Ishikawa (cell line): ENCODE measurements at regions not wholly inside any gene's neighbourhood (a gene's known extent, or its start where the extent isn't known, plus 50 kb on each side); places are given as distances from the start of the nearest gene placed in this dataset.

Experiments used
- CEBPB ChIP-seq: IDR thresholded peaks from 2 replicates; pipeline ENCODE4 v1.6.1; 2012
- CREB1 ChIP-seq: IDR thresholded peaks from 2 replicates; pipeline ENCODE4 v1.6.1; 2012; ENCODE audit warnings: low read depth
- EGR1 ChIP-seq: IDR thresholded peaks from 2 replicates; pipeline ENCODE4 v1.6.1; 2012
- EP300 ChIP-seq: IDR thresholded peaks from 2 replicates; pipeline ENCODE4 v1.6.1; 2012; ENCODE audit warnings: borderline replicate concordance
- FOXM1 ChIP-seq: IDR thresholded peaks from 2 replicates; pipeline ENCODE4 v1.6.1; 2012; ENCODE audit warnings: low read depth, borderline replicate concordance
- NFIC ChIP-seq: IDR thresholded peaks from 2 replicates; pipeline ENCODE4 v1.6.1; 2012
- RAD21 ChIP-seq: IDR thresholded peaks from 2 replicates; pipeline ENCODE4 v1.6.1; 2012; ENCODE audit warnings: low read depth
- TAF1 ChIP-seq: IDR thresholded peaks from 2 replicates; pipeline ENCODE4 v1.6.1; 2012; ENCODE audit warnings: low read depth, mild to moderate bottlenecking
- TCF12 ChIP-seq: IDR thresholded peaks from 2 replicates; pipeline ENCODE4 v1.6.1; 2012; ENCODE audit warnings: low read depth
- TEAD4 ChIP-seq: IDR thresholded peaks from 2 replicates; pipeline ENCODE4 v1.6.1; 2012
- YY1 ChIP-seq: IDR thresholded peaks from 2 replicates; pipeline ENCODE4 v1.6.1; 2012; ENCODE audit warnings: low read depth
- ZBTB7A ChIP-seq: IDR thresholded peaks from 2 replicates; pipeline ENCODE4 v1.6.1; 2012; ENCODE audit warnings: low read depth
- TF ChIP-seq, protein P1 (sequence below): IDR thresholded peaks from 2 replicates; pipeline ENCODE4 v1.6.1; 2012
- TF ChIP-seq, protein P2 (sequence below): IDR thresholded peaks from 2 replicates; pipeline ENCODE4 v1.6.1; 2012
- TF ChIP-seq, protein P3 (sequence below): IDR thresholded peaks from 2 replicates; pipeline ENCODE4 v1.6.1; 2012; ENCODE audit warnings: low read depth, mild to moderate bottlenecking

GRCh38 chr16:79717333-79718137 is 117.0 kb upstream of the MAF start:
- no peak for TF ChIP-seq TEAD4
- no peak for TF ChIP-seq ZBTB7A
- no peak for TF ChIP-seq FOXM1
- no peak for TF ChIP-seq EP300
- TF ChIP-seq, protein P1, sequence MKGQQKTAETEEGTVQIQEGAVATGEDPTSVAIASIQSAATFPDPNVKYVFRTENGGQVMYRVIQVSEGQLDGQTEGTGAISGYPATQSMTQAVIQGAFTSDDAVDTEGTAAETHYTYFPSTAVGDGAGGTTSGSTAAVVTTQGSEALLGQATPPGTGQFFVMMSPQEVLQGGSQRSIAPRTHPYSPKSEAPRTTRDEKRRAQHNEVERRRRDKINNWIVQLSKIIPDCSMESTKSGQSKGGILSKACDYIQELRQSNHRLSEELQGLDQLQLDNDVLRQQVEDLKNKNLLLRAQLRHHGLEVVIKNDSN = no peak
- TF ChIP-seq, protein P2, sequence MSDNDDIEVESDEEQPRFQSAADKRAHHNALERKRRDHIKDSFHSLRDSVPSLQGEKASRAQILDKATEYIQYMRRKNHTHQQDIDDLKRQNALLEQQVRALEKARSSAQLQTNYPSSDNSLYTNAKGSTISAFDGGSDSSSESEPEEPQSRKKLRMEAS = no peak
- no peak for TF ChIP-seq CEBPB
- no peak for TF ChIP-seq YY1
- TF ChIP-seq CREB1 = no peak
- TF ChIP-seq NFIC = no peak
- TF ChIP-seq, protein P3, sequence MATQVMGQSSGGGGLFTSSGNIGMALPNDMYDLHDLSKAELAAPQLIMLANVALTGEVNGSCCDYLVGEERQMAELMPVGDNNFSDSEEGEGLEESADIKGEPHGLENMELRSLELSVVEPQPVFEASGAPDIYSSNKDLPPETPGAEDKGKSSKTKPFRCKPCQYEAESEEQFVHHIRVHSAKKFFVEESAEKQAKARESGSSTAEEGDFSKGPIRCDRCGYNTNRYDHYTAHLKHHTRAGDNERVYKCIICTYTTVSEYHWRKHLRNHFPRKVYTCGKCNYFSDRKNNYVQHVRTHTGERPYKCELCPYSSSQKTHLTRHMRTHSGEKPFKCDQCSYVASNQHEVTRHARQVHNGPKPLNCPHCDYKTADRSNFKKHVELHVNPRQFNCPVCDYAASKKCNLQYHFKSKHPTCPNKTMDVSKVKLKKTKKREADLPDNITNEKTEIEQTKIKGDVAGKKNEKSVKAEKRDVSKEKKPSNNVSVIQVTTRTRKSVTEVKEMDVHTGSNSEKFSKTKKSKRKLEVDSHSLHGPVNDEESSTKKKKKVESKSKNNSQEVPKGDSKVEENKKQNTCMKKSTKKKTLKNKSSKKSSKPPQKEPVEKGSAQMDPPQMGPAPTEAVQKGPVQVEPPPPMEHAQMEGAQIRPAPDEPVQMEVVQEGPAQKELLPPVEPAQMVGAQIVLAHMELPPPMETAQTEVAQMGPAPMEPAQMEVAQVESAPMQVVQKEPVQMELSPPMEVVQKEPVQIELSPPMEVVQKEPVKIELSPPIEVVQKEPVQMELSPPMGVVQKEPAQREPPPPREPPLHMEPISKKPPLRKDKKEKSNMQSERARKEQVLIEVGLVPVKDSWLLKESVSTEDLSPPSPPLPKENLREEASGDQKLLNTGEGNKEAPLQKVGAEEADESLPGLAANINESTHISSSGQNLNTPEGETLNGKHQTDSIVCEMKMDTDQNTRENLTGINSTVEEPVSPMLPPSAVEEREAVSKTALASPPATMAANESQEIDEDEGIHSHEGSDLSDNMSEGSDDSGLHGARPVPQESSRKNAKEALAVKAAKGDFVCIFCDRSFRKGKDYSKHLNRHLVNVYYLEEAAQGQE = no peak
- no peak for TF ChIP-seq EGR1
- TF ChIP-seq TAF1 = no peak
- TF ChIP-seq RAD21 = no peak

DNA sequence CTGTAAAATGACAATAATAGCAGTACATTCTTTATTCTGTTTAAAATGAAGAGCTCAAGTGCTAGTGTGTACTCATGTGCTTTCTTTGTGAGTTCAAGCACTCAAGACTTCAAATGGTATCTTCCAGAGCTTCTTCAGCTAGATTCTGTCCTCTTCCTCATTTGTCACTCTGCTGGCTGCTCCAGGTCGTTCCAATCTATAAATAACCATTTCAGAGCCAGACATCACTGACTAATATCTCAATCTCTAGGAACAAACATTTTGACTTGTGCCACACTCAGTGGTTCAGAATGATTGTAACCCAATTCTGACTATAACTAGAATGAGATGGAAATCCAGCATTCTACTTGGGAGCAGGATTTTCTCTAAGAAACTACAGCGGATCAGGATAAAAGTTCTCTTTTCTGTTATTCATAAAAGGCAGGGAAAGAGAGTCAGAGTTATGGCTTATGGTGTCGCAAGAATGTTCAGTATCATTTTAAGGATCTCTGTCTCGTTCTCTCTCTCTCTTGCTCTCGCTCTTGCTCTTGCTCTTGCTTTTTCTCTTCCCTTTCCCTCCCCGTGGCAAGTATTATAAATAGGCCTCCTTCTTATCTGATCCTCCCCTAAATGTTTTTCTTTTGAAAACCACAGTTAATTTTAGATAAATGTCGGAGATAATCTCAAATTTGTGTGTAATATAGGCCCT is 116.3 kb upstream of the MAF start:
- no peak for TF ChIP-seq TCF12
- no peak for TF ChIP-seq FOXM1
- TF ChIP-seq, protein P3 = no peak
- no peak for TF ChIP-seq TAF1

GRCh38 chr16:79715061-79715460 is 114.5 kb upstream of the MAF start:
- TF ChIP-seq RAD21 (no peak), TEAD4 (no peak), FOXM1 (no peak), EP300 (no peak), TAF1 (no peak), ZBTB7A (no peak), YY1 (no peak), NFIC (no peak)
- TF ChIP-seq, protein P2 = no peak

GRCh38 chr16:79714440-79714839 is 113.9 kb upstream of the MAF start:
- TF ChIP-seq, protein P2 = no peak
- no peak for TF ChIP-seq RAD21
- TF ChIP-seq, protein P3 = no peak
- no peak for TF ChIP-seq FOXM1
- no peak for TF ChIP-seq EGR1
- TF ChIP-seq TAF1 = no peak
- TF ChIP-seq TEAD4 = no peak
- no peak for TF ChIP-seq NFIC
- no peak for TF ChIP-seq CEBPB
- no peak for TF ChIP-seq TCF12
- no peak for TF ChIP-seq YY1
- no peak for TF ChIP-seq ZBTB7A
- TF ChIP-seq, protein P1 = no peak
- TF ChIP-seq EP300 = no peak
- no peak for TF ChIP-seq CREB1
